Kidney tubule cell (primary cell): ENCODE measurements at regions not wholly inside any gene's neighbourhood (a gene's known extent, or its start where the extent isn't known, plus 50 kb on each side); places are given as distances from the start of the nearest gene placed in this dataset.
"Not testable (repeated sequence)": the region's sequence is repeated elsewhere in the genome, so short reads cannot be mapped to it uniquely, and the experiment has no call there.

ENCODE experiments used
- DNase-seq: peaks from one replicate; pipeline ENCODE4 v3.0.0-alpha.2; 2018; ENCODE audit warnings: low spot score

GRCh38 chr14:45867046-45867894, 614.3 kb upstream of the MIS18BP1 start:
- no peak for DNase-seq

- DNase-seq: peak; percentile 21
Measured at GRCh38 chr14:45838597-45838996, 585.6 kb upstream of the MIS18BP1 start.

GRCh38 chr14:45819107-45819506, 566.1 kb upstream of the MIS18BP1 start:
- DNase-seq: no peak

- no peak for DNase-seq
Measured at GRCh38 chr14:45811155-45811554, 558.2 kb upstream of the MIS18BP1 start.

GRCh38 chr14:45810152-45810872, 557.3 kb upstream of the MIS18BP1 start:
- no peak for DNase-seq

GRCh38 chr14:45807178-45807899, 554.3 kb upstream of the MIS18BP1 start:
- peak; percentile 4 for DNase-seq

- DNase-seq: no peak
Measured at GRCh38 chr14:45799511-45799910, 546.5 kb upstream of the MIS18BP1 start.

GRCh38 chr14:45798659-45799058, 545.7 kb upstream of the MIS18BP1 start:
- DNase-seq: no peak

GRCh38 chr14:45796006-45796405, 543.0 kb upstream of the MIS18BP1 start:
- not testable (repeated sequence) for DNase-seq

GRCh38 chr14:45793081-45793480, 540.1 kb upstream of the MIS18BP1 start:
- no peak for DNase-seq

GRCh38 chr14:45790293-45790692, 537.3 kb upstream of the MIS18BP1 start:
- no peak for DNase-seq

- DNase-seq: no peak
Measured at GRCh38 chr14:45787167-45787566, 534.2 kb upstream of the MIS18BP1 start.

GRCh38 chr14:45786266-45786665, 533.3 kb upstream of the MIS18BP1 start:
- no peak for DNase-seq

- no peak for DNase-seq
Measured at GRCh38 chr14:45785240-45785639, 532.2 kb upstream of the MIS18BP1 start.

GRCh38 chr14:45766247-45766646, 513.2 kb upstream of the MIS18BP1 start:
- DNase-seq: no peak

- DNase-seq: no peak
Measured at GRCh38 chr14:45757655-45758054, 504.7 kb upstream of the MIS18BP1 start.

- DNase-seq: not testable (repeated sequence)
Measured at GRCh38 chr14:45756412-45756811, 503.4 kb upstream of the MIS18BP1 start.

- DNase-seq: peak; percentile 11
Measured at GRCh38 chr14:45743884-45744283, 490.9 kb upstream of the MIS18BP1 start.

- DNase-seq: no peak
Measured at GRCh38 chr14:45742187-45742586, 489.2 kb upstream of the MIS18BP1 start.

- DNase-seq: peak; percentile 48
Measured at GRCh38 chr14:45728434-45729225, 475.6 kb upstream of the MIS18BP1 start.

- DNase-seq: no peak
Measured at GRCh38 chr14:45727133-45727532, 474.1 kb upstream of the MIS18BP1 start.

- no peak for DNase-seq
Measured at GRCh38 chr14:45721472-45721871, 468.5 kb upstream of the MIS18BP1 start.
